Spleen (tissue), 11 donors: ENCODE measurements at regions not wholly inside any gene's neighbourhood (a gene's known extent, or its start where the extent isn't known, plus 50 kb on each side); places are given as distances from the start of the nearest gene placed in this dataset.

ENCODE experiments used
- DNase-seq: peaks from one replicate; pipeline ENCODE4 v3.0.0-alpha.2; 2020
- H3K27ac ChIP-seq, 8 donors: fragments of 200-600 bp; sonication (generic) in 7 of 8; 1 replicate in 4 of 8; 2 replicates in 4 of 8; pipeline versions ENCODE4 v1.5.0 to v1.8.0; 2016 to 2021; ENCODE audit warnings: inconsistent platforms in 4 of 8, mild to moderate bottlenecking in 4 of 8, moderate library complexity in 1 of 8
- H3K27me3 ChIP-seq, 7 donors: fragments of 200-600 bp; sonication (generic) in 6 of 7; replicated peaks in 1 of 7; 1 replicate in 4 of 7; 2 replicates in 3 of 7; pipeline versions ENCODE4 v1.5.0 to v1.8.0; 2016 to 2021; ENCODE audit warnings: inconsistent platforms in 3 of 7, mild to moderate bottlenecking in 1 of 7
- H3K36me3 ChIP-seq, 6 donors: fragments of 200-600 bp; sonication (generic) in 5 of 6; 1 replicate in 4 of 6; 2 replicates in 2 of 6; pipeline versions ENCODE4 v1.5.0 to v1.8.0; 2016 to 2021; ENCODE audit warnings: inconsistent platforms in 2 of 6
- H3K4me1 ChIP-seq, 6 donors: fragments of 200-600 bp; sonication (generic) in 5 of 6; 1 replicate in 3 of 6; 2 replicates in 3 of 6; pipeline versions ENCODE4 v1.5.0 to v1.8.0; 2016 to 2021; ENCODE audit warnings: inconsistent platforms in 3 of 6
- H3K4me3 ChIP-seq, 8 donors: fragments of 200-600 bp; sonication (generic) in 7 of 8; 1 replicate in 4 of 8; 2 replicates in 4 of 8; pipeline versions ENCODE4 v1.5.0 to v1.8.0; 2016 to 2021; ENCODE audit warnings: inconsistent platforms in 4 of 8, mild to moderate bottlenecking in 4 of 8, moderate library complexity in 2 of 8
- H3K9me3 ChIP-seq, 8 donors: fragments of 200-600 bp; sonication (generic) in 7 of 8; 1 replicate in 4 of 8; 2 replicates in 4 of 8; pipeline versions ENCODE4 v1.5.0 to v1.8.0; 2016 to 2021; ENCODE audit warnings: inconsistent platforms in 4 of 8
- POLR2A ChIP-seq, 3 donors: fragments of 450-650 bp; IDR thresholded peaks; one replicate each; pipeline ENCODE4 v1.5.1; 2017; ENCODE audit warnings: antibody characterized with exemption in 3 of 3, mild to moderate bottlenecking in 1 of 3
- POLR2AphosphoS5 ChIP-seq, 3 donors: sonication (generic); formaldehyde crosslinking; IDR thresholded peaks; one replicate each; pipeline ENCODE4 v1.5.1; 2017; ENCODE audit warnings: antibody characterized with exemption in 3 of 3
- whole genome bisulfite sequencing, 5 donors: extraction: QIAGEN DNeasy Blood & Tissue Kit in 3 of 5; methylation state at CpG; one replicate each; pipeline versions ENCODE4 v1.1.5 to v1.1.7; 2013 to 2018; 5-methylcytosine and 5-hydroxymethylcytosine counted together
- intact Hi-C: fragments of 100-400 bp; cut with DNase I; formaldehyde crosslinking; loops from one replicate; pipeline ENCODE4 v1.15.0; 2023; ENCODE audit warnings: low total_unique reads
- TF ChIP-seq, protein P1 (sequence below), 11 experiments: fragments of 200-600 bp in 7 of 11; fragments of 450-650 bp in 4 of 11; sonication (generic) in 4 of 11; IDR thresholded peaks in 8 of 11; conservative IDR thresholded peaks in 3 of 11; 1 replicate in 7 of 11; 2 replicates in 4 of 11; pipeline versions ENCODE4 v1.4.0 to v1.8.0; 2016 to 2021; ENCODE audit warnings: antibody characterized with exemption in 11 of 11, inconsistent platforms in 4 of 11, mild to moderate bottlenecking in 1 of 11
- donor health status: healthy with polysubstance abuse.
- donor health status: DM: no; HTN: no; CAD: no; lungs with moderate emphysema.
- donor health status: DM: no; HTN: no; CAD: no.
- donor health status: Bipolar disorder and iron deficiency.
- donor health status: healthy.
- donor health status: DM: no; HTN: no; CAD: no.
- donor health status: DM: yes; HTN: yes; CAD: no.

DNA sequence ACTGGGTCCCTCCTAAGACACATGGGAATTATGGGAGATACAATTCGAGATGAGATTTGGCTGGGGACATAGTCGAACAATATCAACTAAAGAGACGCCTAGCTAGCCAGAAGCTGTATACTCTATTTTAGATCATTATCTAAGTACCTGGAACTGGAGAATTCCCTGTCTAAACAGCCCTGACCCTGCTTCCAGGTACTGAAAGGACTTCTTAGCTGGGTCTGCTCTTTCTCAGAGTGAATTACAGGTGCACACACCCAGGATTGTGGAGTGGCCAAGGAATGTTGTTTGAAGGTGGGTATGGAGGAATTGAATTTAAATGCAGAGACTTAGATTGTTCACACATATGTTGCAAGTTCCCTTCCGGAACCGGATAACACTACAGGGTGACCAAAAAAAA is 733.0 kb downstream of the RPS29 start:
- intact Hi-C loops, result no loop called here
- Histone ChIP-seq H3K9me3 (no peaks in the 10 kb centered on the region), H3K27ac (no peak overlapping the region), H3K27me3 (no peaks in the 10 kb centered on the region), H3K4me3 (no peak overlapping the region), H3K36me3 (no peaks in the 10 kb centered on the region), H3K4me1 (no peaks in the 10 kb centered on the region)
- TF ChIP-seq, protein P1, sequence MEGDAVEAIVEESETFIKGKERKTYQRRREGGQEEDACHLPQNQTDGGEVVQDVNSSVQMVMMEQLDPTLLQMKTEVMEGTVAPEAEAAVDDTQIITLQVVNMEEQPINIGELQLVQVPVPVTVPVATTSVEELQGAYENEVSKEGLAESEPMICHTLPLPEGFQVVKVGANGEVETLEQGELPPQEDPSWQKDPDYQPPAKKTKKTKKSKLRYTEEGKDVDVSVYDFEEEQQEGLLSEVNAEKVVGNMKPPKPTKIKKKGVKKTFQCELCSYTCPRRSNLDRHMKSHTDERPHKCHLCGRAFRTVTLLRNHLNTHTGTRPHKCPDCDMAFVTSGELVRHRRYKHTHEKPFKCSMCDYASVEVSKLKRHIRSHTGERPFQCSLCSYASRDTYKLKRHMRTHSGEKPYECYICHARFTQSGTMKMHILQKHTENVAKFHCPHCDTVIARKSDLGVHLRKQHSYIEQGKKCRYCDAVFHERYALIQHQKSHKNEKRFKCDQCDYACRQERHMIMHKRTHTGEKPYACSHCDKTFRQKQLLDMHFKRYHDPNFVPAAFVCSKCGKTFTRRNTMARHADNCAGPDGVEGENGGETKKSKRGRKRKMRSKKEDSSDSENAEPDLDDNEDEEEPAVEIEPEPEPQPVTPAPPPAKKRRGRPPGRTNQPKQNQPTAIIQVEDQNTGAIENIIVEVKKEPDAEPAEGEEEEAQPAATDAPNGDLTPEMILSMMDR (IDR thresholded peaks at IDR 0.05 in 8 of 11, conservative IDR thresholded peaks at IDR 0.05 in 3 of 11), result no peak
- TF ChIP-seq POLR2AphosphoS5 (IDR thresholded peaks at IDR 0.05) (no peak), POLR2A (IDR thresholded peaks at IDR 0.05) (no peak)
- no peak for DNase-seq
- 63 to 88% (median 64%) methylated on average over 5 of the region's 5 CpGs for WGBS, 5 donors

DNA sequence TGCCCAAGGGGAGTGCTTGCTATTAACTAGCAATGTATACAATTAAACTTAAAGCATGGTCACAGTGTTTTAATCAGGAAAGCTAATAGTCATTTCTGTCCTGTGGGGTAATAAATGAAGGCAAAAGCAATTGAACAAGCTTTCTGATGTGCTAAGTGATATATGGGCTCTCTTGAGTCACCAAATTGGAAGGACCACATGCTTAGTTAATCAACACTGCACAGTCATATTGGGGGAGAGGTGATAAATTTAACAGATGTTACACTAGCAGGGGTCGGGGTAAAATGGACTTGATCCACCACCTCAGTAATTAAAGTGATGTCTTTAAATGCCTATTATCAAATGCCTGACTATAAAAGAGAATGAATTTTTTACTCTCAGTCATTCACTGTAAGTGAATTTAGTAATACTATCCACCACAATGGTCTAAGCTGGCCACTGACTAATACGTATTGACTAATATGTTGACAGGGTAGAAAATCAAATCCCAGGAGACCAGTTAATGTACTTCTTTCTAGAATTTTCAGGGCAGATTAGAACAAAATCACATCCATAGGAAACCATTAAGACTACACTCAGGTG is 736.3 kb downstream of the RPS29 start:
- no peak for DNase-seq
- intact Hi-C loops, result no loop called here
- H3K9me3 ChIP-seq, result no peaks in the 10 kb centered on the region
- WGBS, 5 donors, result 13 to 73% (median 20%) methylated on average over 2 of the region's 2 CpGs
- H3K27ac ChIP-seq, result no peak overlapping the region
- no peak overlapping the region for H3K4me3 ChIP-seq
- TF ChIP-seq POLR2A (IDR thresholded peaks at IDR 0.05) (no peak), POLR2AphosphoS5 (IDR thresholded peaks at IDR 0.05) (no peak)
- TF ChIP-seq, protein P1 (IDR thresholded peaks at IDR 0.05 in 8 of 11, conservative IDR thresholded peaks at IDR 0.05 in 3 of 11), result no peak
- H3K36me3 ChIP-seq, result no peaks in the 10 kb centered on the region
- no peaks in the 10 kb centered on the region for H3K27me3 ChIP-seq
- no peaks in the 10 kb centered on the region for H3K4me1 ChIP-seq

DNA sequence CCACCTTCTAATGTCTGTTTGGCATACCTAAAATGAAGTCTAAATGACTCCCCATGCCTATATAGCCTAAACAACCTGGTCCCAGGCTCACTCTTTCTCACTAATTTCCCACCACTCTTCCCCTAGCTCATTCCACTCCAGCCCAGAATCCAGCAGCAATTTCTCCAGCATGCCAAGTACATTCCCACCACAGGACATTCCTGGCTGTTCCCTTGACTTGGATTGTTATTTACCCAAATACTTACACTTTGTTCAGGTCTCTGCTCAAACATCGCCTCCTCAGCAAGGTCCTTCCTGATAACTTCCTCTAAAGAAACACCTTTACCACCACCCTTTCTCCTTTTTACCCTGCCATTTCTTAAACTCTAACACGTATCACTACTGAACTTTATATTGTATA is 743.4 kb downstream of the RPS29 start:
- intact Hi-C loops, result no loop called here
- TF ChIP-seq, protein P1 (IDR thresholded peaks at IDR 0.05 in 8 of 11, conservative IDR thresholded peaks at IDR 0.05 in 3 of 11), result no peak
- TF ChIP-seq POLR2AphosphoS5 (IDR thresholded peaks at IDR 0.05) (no peak), POLR2A (IDR thresholded peaks at IDR 0.05) (no peak)
- no peak for DNase-seq

DNA sequence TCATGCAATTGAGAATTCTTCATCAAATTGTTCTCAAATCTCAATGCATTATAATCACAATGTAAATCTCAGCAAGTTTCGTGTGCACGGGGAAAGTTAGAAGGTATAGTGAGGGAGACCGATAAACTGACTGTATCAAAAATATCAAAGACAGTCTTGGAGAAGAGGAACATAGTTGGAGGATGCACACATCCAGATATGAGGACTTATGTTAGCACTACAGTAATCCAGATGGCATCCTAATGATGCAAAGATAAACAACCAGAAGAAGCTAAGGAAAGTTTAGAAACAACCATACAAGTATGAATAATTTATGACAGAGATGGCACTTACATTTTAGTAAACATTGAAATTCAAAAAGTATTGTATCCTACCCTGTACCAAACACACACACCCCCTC is 760.1 kb downstream of the RPS29 start:
- Histone ChIP-seq H3K36me3 (no peaks in the 10 kb centered on the region), H3K4me1 (no peaks in the 10 kb centered on the region), H3K27ac (no peak overlapping the region), H3K4me3 (no peak overlapping the region), H3K27me3 (no peaks in the 10 kb centered on the region), H3K9me3 (peaks cover 0 to 4% (median 0%) of the 10 kb centered on the region in 8 donors)
- TF ChIP-seq POLR2A (IDR thresholded peaks at IDR 0.05) (no peak), POLR2AphosphoS5 (IDR thresholded peaks at IDR 0.05) (no peak)
- TF ChIP-seq, protein P1 (IDR thresholded peaks at IDR 0.05 in 8 of 11, conservative IDR thresholded peaks at IDR 0.05 in 3 of 11), result no peak
- no peak for DNase-seq
- 94 to 98% (median 96%) methylated on average over 3 of the region's 3 CpGs for WGBS, 5 donors
- intact Hi-C loops, result no loop called here

More for the DNA sequence above, 743.4 kb downstream of the RPS29 start:
- Histone ChIP-seq H3K27me3 (no peaks in the 10 kb centered on the region), H3K4me1 (no peaks in the 10 kb centered on the region), H3K4me3 (no peak overlapping the region), H3K36me3 (no peaks in the 10 kb centered on the region), H3K9me3 (no peaks in the 10 kb centered on the region), H3K27ac (no peak overlapping the region)
- 76 to 83% (median 78%) methylated on average over 2 of the region's 2 CpGs for WGBS, 5 donors
